Right hindlimb (tissue), 1 donor: ENCODE measurements at regions not wholly inside any gene's neighbourhood (a gene's known extent, or its start where the extent isn't known, plus 50 kb on each side); places are given as distances from the start of the nearest gene placed in this dataset.
A peak's percentile ranks its signal among the peaks of the same experiment; 100 is the strongest.
"Not testable (repeated sequence)": the region's sequence is repeated elsewhere in the genome, so short reads cannot be mapped to it uniquely, and the experiment has no call there.

Experiments used
- DNase-seq: peaks from one replicate; pipeline ENCODE4 v3.0.0-alpha.2; 2018

- DNase-seq, result no peak
Measured at GRCh38 chr5:12625667-12626263, 721.5 kb upstream of the CTNND2 start.

GRCh38 chr5:12624776-12625560 lies 720.7 kb upstream of the CTNND2 start:
- no peak for DNase-seq

GRCh38 chr5:12623408-12623807 lies 719.2 kb upstream of the CTNND2 start:
- peak; percentile 26 for DNase-seq

- DNase-seq, result no peak
Measured at GRCh38 chr5:12616093-12616492, 711.8 kb upstream of the CTNND2 start.

GRCh38 chr5:12615141-12615820 lies 711.0 kb upstream of the CTNND2 start:
- DNase-seq, result no peak

GRCh38 chr5:12614608-12615007 lies 710.4 kb upstream of the CTNND2 start:
- DNase-seq, result no peak

GRCh38 chr5:12611132-12611531 lies 706.9 kb upstream of the CTNND2 start:
- no peak for DNase-seq

- DNase-seq, result not testable (repeated sequence)
Measured at GRCh38 chr5:12607817-12608216, 703.6 kb upstream of the CTNND2 start.

GRCh38 chr5:12592228-12592627 lies 688.0 kb upstream of the CTNND2 start:
- no peak for DNase-seq

- no peak for DNase-seq
Measured at GRCh38 chr5:12586406-12586805, 682.2 kb upstream of the CTNND2 start.

GRCh38 chr5:12578803-12579202 lies 674.6 kb upstream of the CTNND2 start:
- not testable (repeated sequence) for DNase-seq

GRCh38 chr5:12576953-12577352 lies 672.7 kb upstream of the CTNND2 start:
- DNase-seq, result not testable (repeated sequence)

- DNase-seq, result not testable (repeated sequence)
Measured at GRCh38 chr5:12574298-12575093, 670.2 kb upstream of the CTNND2 start.

GRCh38 chr5:12573916-12574297 lies 669.7 kb upstream of the CTNND2 start:
- not testable (repeated sequence) for DNase-seq

GRCh38 chr5:12570688-12571087 lies 666.4 kb upstream of the CTNND2 start:
- DNase-seq, result no peak

GRCh38 chr5:12566441-12566840 lies 662.2 kb upstream of the CTNND2 start:
- no peak for DNase-seq

- no peak for DNase-seq
Measured at GRCh38 chr5:12557012-12557411, 652.8 kb upstream of the CTNND2 start.

- DNase-seq, result no peak
Measured at GRCh38 chr5:12526113-12526512, 621.9 kb upstream of the CTNND2 start.

- no peak for DNase-seq
Measured at GRCh38 chr5:12522116-12522515, 617.9 kb upstream of the CTNND2 start.

- not testable (repeated sequence) for DNase-seq
Measured at GRCh38 chr5:12504983-12505382, 600.7 kb upstream of the CTNND2 start.

GRCh38 chr5:12488161-12488560 lies 583.9 kb upstream of the CTNND2 start:
- DNase-seq, result no peak

GRCh38 chr5:12480487-12480886 lies 576.2 kb upstream of the CTNND2 start:
- no peak for DNase-seq

GRCh38 chr5:12477554-12477953 lies 573.3 kb upstream of the CTNND2 start:
- DNase-seq, result no peak
